Prostate gland (tissue), 2 donors: ENCODE measurements at regions not wholly inside any gene's neighbourhood (a gene's known extent, or its start where the extent isn't known, plus 50 kb on each side); places are given as distances from the start of the nearest gene placed in this dataset.

Source experiments
- POLR2A ChIP-seq: fragments of 450-650 bp; IDR thresholded peaks from one replicate; pipeline ENCODE4 v1.6.1; 2016; ENCODE audit warnings: antibody characterized with exemption, mild to moderate bottlenecking
- POLR2AphosphoS5 ChIP-seq: sonication (generic); formaldehyde crosslinking; IDR thresholded peaks from one replicate; pipeline ENCODE4 v1.6.1; 2017; ENCODE audit warnings: antibody characterized with exemption
- TF ChIP-seq, protein P1 (sequence below), 4 experiments: fragments of 200-600 bp in 2 of 4; fragments of 450-650 bp in 2 of 4; sonication (generic) in 2 of 4; IDR thresholded peaks; 1 replicate in 3 of 4; 2 replicates in 1 of 4; pipeline ENCODE4 v1.5.1; 2016 to 2019; ENCODE audit warnings: antibody characterized with exemption in 4 of 4, mild to moderate bottlenecking in 2 of 4, moderate library complexity in 2 of 4

- TF ChIP-seq, protein P1, sequence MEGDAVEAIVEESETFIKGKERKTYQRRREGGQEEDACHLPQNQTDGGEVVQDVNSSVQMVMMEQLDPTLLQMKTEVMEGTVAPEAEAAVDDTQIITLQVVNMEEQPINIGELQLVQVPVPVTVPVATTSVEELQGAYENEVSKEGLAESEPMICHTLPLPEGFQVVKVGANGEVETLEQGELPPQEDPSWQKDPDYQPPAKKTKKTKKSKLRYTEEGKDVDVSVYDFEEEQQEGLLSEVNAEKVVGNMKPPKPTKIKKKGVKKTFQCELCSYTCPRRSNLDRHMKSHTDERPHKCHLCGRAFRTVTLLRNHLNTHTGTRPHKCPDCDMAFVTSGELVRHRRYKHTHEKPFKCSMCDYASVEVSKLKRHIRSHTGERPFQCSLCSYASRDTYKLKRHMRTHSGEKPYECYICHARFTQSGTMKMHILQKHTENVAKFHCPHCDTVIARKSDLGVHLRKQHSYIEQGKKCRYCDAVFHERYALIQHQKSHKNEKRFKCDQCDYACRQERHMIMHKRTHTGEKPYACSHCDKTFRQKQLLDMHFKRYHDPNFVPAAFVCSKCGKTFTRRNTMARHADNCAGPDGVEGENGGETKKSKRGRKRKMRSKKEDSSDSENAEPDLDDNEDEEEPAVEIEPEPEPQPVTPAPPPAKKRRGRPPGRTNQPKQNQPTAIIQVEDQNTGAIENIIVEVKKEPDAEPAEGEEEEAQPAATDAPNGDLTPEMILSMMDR (IDR thresholded peaks at IDR 0.05) = no peak
- no peak for TF ChIP-seq POLR2A
- TF ChIP-seq POLR2AphosphoS5 = no peak
Measured at GRCh38 chr2:194870974-194871535, 786.0 kb upstream of the SLC39A10 start.
